OCI-LY3 (cell line): ENCODE measurements at regions not wholly inside any gene's neighbourhood (a gene's known extent, or its start where the extent isn't known, plus 50 kb on each side); places are given as distances from the start of the nearest gene placed in this dataset.

ENCODE experiments used
- CTCF ChIP-seq: fragments of 200-600, 300-600 bp; sonication (generic); IDR thresholded peaks from 2 replicates; pipeline ENCODE4 v1.5.1; 2014; ENCODE audit warnings: antibody characterized with exemption, low read length, low read depth
- EZH2phosphoT487 ChIP-seq: fragments of 200-600 bp; shearing (Covaris generic); IDR thresholded peaks from 2 replicates; pipeline ENCODE4 v1.6.1; 2018; ENCODE audit warnings: antibody characterized with exemption, mixed run types, low read depth

DNA sequence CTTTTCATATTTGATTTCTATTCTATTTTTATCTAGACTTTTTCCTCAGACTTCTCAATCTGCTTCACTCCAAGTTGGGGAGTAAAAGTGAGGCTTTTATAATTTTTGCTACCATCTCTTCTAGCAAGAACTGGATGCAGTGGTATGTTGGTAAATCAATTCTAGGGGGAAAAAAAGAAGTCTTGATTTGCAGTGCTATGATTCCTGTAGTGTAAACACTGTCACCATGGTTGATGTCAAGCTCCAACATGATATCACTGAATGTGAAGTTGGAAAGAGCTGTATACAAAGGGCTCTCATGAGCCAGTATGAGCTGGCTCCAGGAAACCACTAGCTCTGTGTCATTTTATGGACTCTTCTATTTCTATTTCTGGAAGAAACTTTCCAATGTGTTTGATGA lies 439.2 kb downstream of the NTRK2 start:
- TF ChIP-seq CTCF (no peak), EZH2phosphoT487 (no peak)
